Spleen (tissue), 7 donors: ENCODE measurements at regions not wholly inside any gene's neighbourhood (a gene's known extent, or its start where the extent isn't known, plus 50 kb on each side); places are given as distances from the start of the nearest gene placed in this dataset.

Experiments used
- CTCF ChIP-seq, 11 experiments: fragments of 200-600 bp in 7 of 11; fragments of 450-650 bp in 4 of 11; sonication (generic) in 4 of 11; IDR thresholded peaks in 8 of 11; conservative IDR thresholded peaks in 3 of 11; 1 replicate in 7 of 11; 2 replicates in 4 of 11; pipeline versions ENCODE4 v1.4.0 to v1.8.0; 2016 to 2021; ENCODE audit warnings: antibody characterized with exemption in 11 of 11, inconsistent platforms in 4 of 11, mild to moderate bottlenecking in 1 of 11
- POLR2A ChIP-seq, 3 donors: fragments of 450-650 bp; IDR thresholded peaks; one replicate each; pipeline ENCODE4 v1.5.1; 2017; ENCODE audit warnings: antibody characterized with exemption in 3 of 3, mild to moderate bottlenecking in 1 of 3
- POLR2AphosphoS5 ChIP-seq, 3 donors: sonication (generic); formaldehyde crosslinking; IDR thresholded peaks; one replicate each; pipeline ENCODE4 v1.5.1; 2017; ENCODE audit warnings: antibody characterized with exemption in 3 of 3
- donor health status: DM: no; HTN: no; CAD: no; lungs with moderate emphysema.
- donor health status: DM: no; HTN: no; CAD: no.
- donor health status: DM: no; HTN: no; CAD: no.

DNA sequence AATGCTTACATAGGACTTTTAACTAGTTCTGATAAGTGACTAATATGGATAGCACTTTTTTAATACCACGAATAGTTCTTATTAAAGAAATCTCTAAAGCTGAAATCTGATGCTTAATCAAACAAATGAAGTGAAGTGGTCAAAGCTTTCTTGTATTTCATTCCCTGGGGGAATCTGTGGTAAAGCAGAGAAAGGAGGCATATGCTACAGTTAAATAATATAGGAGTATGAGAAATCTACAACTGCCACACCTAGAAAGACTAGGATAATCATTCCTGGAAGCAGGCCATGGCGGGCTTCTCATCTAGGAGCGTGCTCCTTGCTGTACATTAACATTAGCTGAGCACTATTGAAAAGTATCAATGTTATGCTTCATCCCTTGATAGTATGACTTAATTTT lies 835.7 kb downstream of the OTOL1 start:
- TF ChIP-seq POLR2A (IDR thresholded peaks at IDR 0.05) (no peak), CTCF (IDR thresholded peaks at IDR 0.05 in 8 of 11, conservative IDR thresholded peaks at IDR 0.05 in 3 of 11) (no peak), POLR2AphosphoS5 (IDR thresholded peaks at IDR 0.05) (no peak)
